ENCODE measurements at regions not wholly inside any gene's neighbourhood (a gene's known extent, or its start where the extent isn't known, plus 50 kb on each side); places are given as distances from the start of the nearest gene placed in this dataset.

DNA sequence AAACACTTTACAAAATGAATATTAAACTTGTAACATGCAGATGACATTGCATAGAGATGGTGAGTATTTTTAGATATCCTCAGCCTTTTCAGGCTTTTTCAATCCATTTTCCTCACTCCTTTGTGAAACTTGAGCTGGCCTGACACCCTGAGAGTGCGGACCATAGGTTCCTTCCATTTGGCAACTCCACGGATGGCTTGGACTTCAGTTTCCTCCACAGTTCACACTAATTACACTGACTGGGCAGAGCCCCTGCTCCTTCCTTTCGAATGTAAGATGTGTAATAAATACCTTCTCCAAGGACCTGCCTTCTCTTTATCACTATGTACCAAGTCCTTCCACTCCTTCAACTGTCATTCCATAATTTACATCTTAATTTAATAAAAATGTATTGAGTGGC, 141.7 kb upstream of the LRIG1 start:
- TF ChIP-seq, protein P1, sequence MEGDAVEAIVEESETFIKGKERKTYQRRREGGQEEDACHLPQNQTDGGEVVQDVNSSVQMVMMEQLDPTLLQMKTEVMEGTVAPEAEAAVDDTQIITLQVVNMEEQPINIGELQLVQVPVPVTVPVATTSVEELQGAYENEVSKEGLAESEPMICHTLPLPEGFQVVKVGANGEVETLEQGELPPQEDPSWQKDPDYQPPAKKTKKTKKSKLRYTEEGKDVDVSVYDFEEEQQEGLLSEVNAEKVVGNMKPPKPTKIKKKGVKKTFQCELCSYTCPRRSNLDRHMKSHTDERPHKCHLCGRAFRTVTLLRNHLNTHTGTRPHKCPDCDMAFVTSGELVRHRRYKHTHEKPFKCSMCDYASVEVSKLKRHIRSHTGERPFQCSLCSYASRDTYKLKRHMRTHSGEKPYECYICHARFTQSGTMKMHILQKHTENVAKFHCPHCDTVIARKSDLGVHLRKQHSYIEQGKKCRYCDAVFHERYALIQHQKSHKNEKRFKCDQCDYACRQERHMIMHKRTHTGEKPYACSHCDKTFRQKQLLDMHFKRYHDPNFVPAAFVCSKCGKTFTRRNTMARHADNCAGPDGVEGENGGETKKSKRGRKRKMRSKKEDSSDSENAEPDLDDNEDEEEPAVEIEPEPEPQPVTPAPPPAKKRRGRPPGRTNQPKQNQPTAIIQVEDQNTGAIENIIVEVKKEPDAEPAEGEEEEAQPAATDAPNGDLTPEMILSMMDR (IDR thresholded peaks at IDR 0.05 in 2 of 3, conservative IDR thresholded peaks at IDR 0.05 in 1 of 3; ENCODE audit: borderline replicate concordance in 1 of 3, insufficient read depth in 1 of 3, low read depth in 2 of 3, low read length in 2 of 3) = no peak
- TF ChIP-seq POLR2A (IDR thresholded peaks at IDR 0.05; ENCODE audit: borderline replicate concordance, extremely low read depth, insufficient read depth, insufficient read length) (no peak), ZBTB33 (IDR thresholded peaks at IDR 0.05; ENCODE audit: extremely low read depth, insufficient replicate concordance, low read length) (no peak), EGR1 (IDR thresholded peaks at IDR 0.05; ENCODE audit: low read depth) (no peak), POLR2AphosphoS5 (IDR thresholded peaks at IDR 0.05; ENCODE audit: low read depth, low read length) (no peak), JUND (IDR thresholded peaks at IDR 0.05) (no peak), YY1 (IDR thresholded peaks at IDR 0.05; ENCODE audit: extremely low read depth, insufficient replicate concordance, low read depth, low read length) (no peak), REST (IDR thresholded peaks at IDR 0.05; ENCODE audit: low read depth) (no peak), CEBPB (IDR thresholded peaks at IDR 0.05; ENCODE audit: low read depth) (no peak), SRF (IDR thresholded peaks at IDR 0.05; ENCODE audit: low read depth) (no peak)

All from HCT116 (cell line).